Subcutaneous abdominal adipose tissue (tissue), 5 donors: ENCODE measurements at regions not wholly inside any gene's neighbourhood (a gene's known extent, or its start where the extent isn't known, plus 50 kb on each side); places are given as distances from the start of the nearest gene placed in this dataset.

Source experiments
- H3K27ac ChIP-seq: one replicate; pipeline ENCODE4 v1.7.0; 2013; ENCODE audit warnings: low read depth, mild to moderate bottlenecking, inconsistent platforms, low read length, moderate library complexity
- H3K27me3 ChIP-seq, 5 donors: one replicate each; pipeline ENCODE4 v1.7.0; 2013; ENCODE audit warnings: low read length in 5 of 5, inconsistent platforms in 1 of 5; ENCODE audit not compliant: control insufficient read depth in 5 of 5, insufficient read depth in 4 of 5
- H3K36me3 ChIP-seq, 5 donors: one replicate each; pipeline ENCODE4 v1.7.0; 2013; ENCODE audit warnings: low read length in 5 of 5; ENCODE audit not compliant: control insufficient read depth in 5 of 5, insufficient read depth in 5 of 5
- H3K4me1 ChIP-seq, 5 donors: one replicate each; pipeline ENCODE4 v1.7.0; 2013; ENCODE audit warnings: low read length in 5 of 5, mild to moderate bottlenecking in 3 of 5, moderate library complexity in 1 of 5; ENCODE audit not compliant: control insufficient read depth in 5 of 5, insufficient read depth in 5 of 5
- H3K4me3 ChIP-seq, 5 donors: one replicate each; pipeline ENCODE4 v1.7.0; 2013; ENCODE audit warnings: low read length in 5 of 5, low read depth in 1 of 5
- H3K9ac ChIP-seq, 5 donors: one replicate each; pipeline ENCODE4 v1.7.0; 2013; ENCODE audit warnings: low read length in 5 of 5, mild to moderate bottlenecking in 4 of 5, moderate library complexity in 3 of 5
- H3K9me3 ChIP-seq, 5 donors: one replicate each; pipeline ENCODE4 v1.7.0; 2013; ENCODE audit warnings: low read length in 5 of 5; ENCODE audit not compliant: control insufficient read depth in 5 of 5
- donor health status: healthy.
- donor health status: healthy.
- donor health status: healthy.
- donor health status: healthy.
- donor health status: healthy.

- H3K4me3 ChIP-seq, result no peak overlapping the region
- H3K36me3 ChIP-seq, result no peaks in the 10 kb centered on the region
- no peaks in the 10 kb centered on the region for H3K27me3 ChIP-seq
- no peak overlapping the region for H3K27ac ChIP-seq
- no peaks in the 10 kb centered on the region for H3K4me1 ChIP-seq
- H3K9me3 ChIP-seq, result no peaks in the 10 kb centered on the region
- H3K9ac ChIP-seq, result no peak overlapping the region
These were observed 60.2 kb upstream of the NEDD9 start for GRCh38 chr6:11292594-11293236.

DNA sequence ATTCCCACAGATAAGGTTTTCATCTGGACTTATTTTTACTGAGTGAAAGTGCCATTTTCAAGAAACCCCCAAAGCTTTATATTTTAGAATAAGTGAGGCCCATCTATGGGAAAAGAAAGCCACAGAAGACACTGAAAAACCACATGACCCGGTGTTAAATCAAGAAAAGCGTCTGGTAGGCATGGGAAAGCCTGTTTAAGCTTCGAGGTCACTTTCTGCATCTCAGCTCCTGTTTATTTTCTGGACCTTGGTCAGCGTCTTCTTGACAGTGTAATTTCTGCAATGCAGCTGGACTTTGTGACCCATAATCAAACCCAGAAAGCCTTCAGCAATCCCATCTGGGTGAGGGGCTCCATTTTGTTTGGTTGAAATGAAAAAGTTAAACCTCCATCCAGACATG lies 59.6 kb upstream of the NEDD9 start:
- Histone ChIP-seq H3K4me1 (no peaks in the 10 kb centered on the region), H3K36me3 (no peaks in the 10 kb centered on the region), H3K9ac (no peak overlapping the region), H3K4me3 (no peak overlapping the region), H3K27ac (no peak overlapping the region), H3K27me3 (no peaks in the 10 kb centered on the region), H3K9me3 (no peaks in the 10 kb centered on the region)

GRCh38 chr6:11291582-11291981 lies 59.1 kb upstream of the NEDD9 start:
- Histone ChIP-seq H3K27ac (no peak overlapping the region), H3K4me1 (no peaks in the 10 kb centered on the region), H3K9ac (no peak overlapping the region), H3K9me3 (peaks cover 0 to 2% (median 0%) of the 10 kb centered on the region in 5 donors), H3K4me3 (no peak overlapping the region), H3K27me3 (no peaks in the 10 kb centered on the region), H3K36me3 (no peaks in the 10 kb centered on the region)

GRCh38 chr6:11290027-11290426 lies 57.6 kb upstream of the NEDD9 start:
- H3K27me3 ChIP-seq, result no peaks in the 10 kb centered on the region
- H3K4me1 ChIP-seq, result no peaks in the 10 kb centered on the region
- no peak overlapping the region for H3K27ac ChIP-seq
- H3K36me3 ChIP-seq, result no peaks in the 10 kb centered on the region
- peaks cover 0 to 8% (median 2%) of the 10 kb centered on the region in 5 donors for H3K9me3 ChIP-seq
- no peak overlapping the region for H3K4me3 ChIP-seq
- no peak overlapping the region for H3K9ac ChIP-seq

DNA sequence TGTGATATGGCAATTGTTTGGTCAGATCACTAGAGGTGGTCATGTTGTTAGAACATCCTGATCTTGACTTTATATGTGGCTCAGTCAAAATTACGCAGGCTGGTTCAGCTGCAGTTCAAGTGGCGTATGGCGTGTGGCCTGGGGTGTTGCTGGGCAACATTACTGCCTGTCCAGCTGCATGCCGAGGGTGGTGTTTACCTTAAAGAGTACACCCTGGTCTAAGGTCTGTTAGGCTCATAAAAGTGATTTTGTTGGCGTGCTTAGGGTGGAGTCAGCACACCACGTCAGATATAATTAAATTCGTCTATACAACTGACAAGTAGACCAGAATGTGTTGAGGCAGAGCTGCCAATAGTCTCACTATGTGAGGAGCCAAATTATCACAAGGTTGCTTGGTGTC lies 55.6 kb upstream of the NEDD9 start:
- H3K4me1 ChIP-seq, result no peaks in the 10 kb centered on the region

DNA sequence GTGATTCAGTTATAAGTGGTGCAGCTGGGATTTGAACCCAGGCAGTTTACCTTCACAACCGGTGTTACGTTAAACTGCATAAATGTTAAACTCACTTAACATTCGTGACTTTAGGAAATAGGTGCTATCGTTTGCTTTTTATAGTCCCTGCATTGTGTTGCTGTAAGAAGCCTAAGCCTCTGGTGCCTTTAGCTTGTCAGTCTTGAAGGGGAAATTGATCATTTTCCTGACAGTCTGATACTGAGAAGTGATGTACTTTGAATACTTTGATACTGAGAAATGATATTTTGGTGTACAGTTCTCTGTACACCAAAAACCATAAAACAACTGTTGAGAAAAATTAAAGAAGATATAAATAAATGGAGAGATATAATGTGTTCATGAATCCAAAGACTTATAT lies 52.5 kb upstream of the NEDD9 start:
- no peak overlapping the region for H3K4me3 ChIP-seq
- H3K36me3 ChIP-seq, result no peaks in the 10 kb centered on the region

More for the DNA sequence above, 55.6 kb upstream of the NEDD9 start:
- H3K9me3 ChIP-seq, result peaks cover 0 to 8% (median 2%) of the 10 kb centered on the region in 5 donors
- H3K36me3 ChIP-seq, result no peaks in the 10 kb centered on the region
- H3K27me3 ChIP-seq, result no peaks in the 10 kb centered on the region
- no peak overlapping the region for H3K27ac ChIP-seq
- no peak overlapping the region for H3K9ac ChIP-seq
- no peak overlapping the region for H3K4me3 ChIP-seq

DNA sequence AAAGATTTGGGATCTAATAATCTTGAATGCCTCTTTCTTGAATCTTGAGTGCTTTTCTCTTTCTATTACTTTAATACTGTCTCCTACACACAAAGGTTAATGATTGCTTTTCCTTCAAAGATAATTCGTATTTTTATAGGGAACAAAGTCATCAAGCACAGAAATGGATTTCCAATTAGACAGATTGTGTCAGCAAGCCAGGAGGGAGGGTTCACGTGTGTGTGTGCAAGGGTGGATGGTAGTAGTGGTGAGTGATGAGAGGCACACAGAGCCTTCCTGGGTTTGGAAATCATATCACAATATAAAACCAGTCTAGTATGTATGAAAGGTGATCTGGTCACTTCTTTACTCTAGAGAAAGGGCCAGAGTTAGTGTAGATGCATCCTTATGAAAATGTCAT lies 51.2 kb upstream of the NEDD9 start:
- peaks cover 0 to 8% (median 2%) of the 10 kb centered on the region in 5 donors for H3K9me3 ChIP-seq
- H3K36me3 ChIP-seq, result no peaks in the 10 kb centered on the region
- no peak overlapping the region for H3K27ac ChIP-seq
- H3K4me3 ChIP-seq, result no peak overlapping the region
- H3K27me3 ChIP-seq, result no peaks in the 10 kb centered on the region
- H3K4me1 ChIP-seq, result no peaks in the 10 kb centered on the region
- H3K9ac ChIP-seq, result no peak overlapping the region

More for the DNA sequence above, 52.5 kb upstream of the NEDD9 start:
- no peak overlapping the region for H3K27ac ChIP-seq
- no peaks in the 10 kb centered on the region for H3K4me1 ChIP-seq
- H3K27me3 ChIP-seq, result no peaks in the 10 kb centered on the region
- peaks cover 0 to 8% (median 2%) of the 10 kb centered on the region in 5 donors for H3K9me3 ChIP-seq
- H3K9ac ChIP-seq, result no peak overlapping the region

DNA sequence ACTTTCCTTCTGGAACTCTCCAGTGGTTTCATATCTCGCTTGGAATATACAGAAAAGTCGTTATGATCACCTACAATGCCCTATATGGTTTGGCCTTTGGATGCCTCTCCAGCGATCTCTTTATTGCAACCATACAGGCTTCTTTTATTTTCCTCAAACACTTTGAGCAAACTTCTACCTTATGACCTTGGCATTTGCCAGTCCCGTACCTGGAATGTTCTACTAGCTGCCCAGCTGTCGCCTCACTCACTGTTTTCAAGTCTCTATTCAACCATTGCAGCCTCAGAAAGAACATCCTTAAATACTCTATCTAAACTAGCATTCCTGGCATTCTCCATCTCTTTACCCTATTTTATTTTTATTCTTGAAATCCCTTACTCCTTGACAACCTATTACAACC lies 50.4 kb upstream of the NEDD9 start:
- Histone ChIP-seq H3K9me3 (peaks cover 0 to 8% (median 2%) of the 10 kb centered on the region in 5 donors), H3K9ac (no peak overlapping the region), H3K36me3 (no peaks in the 10 kb centered on the region), H3K4me3 (no peak overlapping the region), H3K27ac (no peak overlapping the region), H3K27me3 (no peaks in the 10 kb centered on the region), H3K4me1 (no peaks in the 10 kb centered on the region)
